H1 (cell line): ENCODE measurements at regions not wholly inside any gene's neighbourhood (a gene's known extent, or its start where the extent isn't known, plus 50 kb on each side); places are given as distances from the start of the nearest gene placed in this dataset.

Experiments used
- GTF2F1 ChIP-seq: IDR thresholded peaks from 2 replicates; pipeline ENCODE4 v1.6.1; 2012; ENCODE audit warnings: low read depth, low read length, improper control_type of control experiment, borderline replicate concordance
- KDM1A ChIP-seq: fragments of 200-600, 300-600 bp; sonication (generic); IDR thresholded peaks from 2 replicates; pipeline ENCODE4 v1.7.1; 2016; ENCODE audit warnings: mild to moderate bottlenecking, low read length, borderline replicate concordance
- SP4 ChIP-seq: IDR thresholded peaks from 2 replicates; pipeline ENCODE4 v1.6.1; 2012; ENCODE audit warnings: low read length, inconsistent platforms
- TEAD4 ChIP-seq: IDR thresholded peaks from 2 replicates; pipeline ENCODE4 v1.6.1; 2012; ENCODE audit warnings: low read depth, low read length, inconsistent platforms, mixed read lengths
- USF2 ChIP-seq: IDR thresholded peaks from 2 replicates; pipeline ENCODE4 v1.6.1; 2011; ENCODE audit warnings: low read length, improper control_type of control experiment

- no peak for TF ChIP-seq KDM1A
- TF ChIP-seq TEAD4, result no peak
- TF ChIP-seq GTF2F1, result no peak
- no peak for TF ChIP-seq SP4
- TF ChIP-seq USF2, result no peak
Measured at GRCh38 chr10:131685576-131685975, 215.2 kb upstream of the PPP2R2D start (continued).
